ENCODE measurements at regions not wholly inside any gene's neighbourhood (a gene's known extent, or its start where the extent isn't known, plus 50 kb on each side); places are given as distances from the start of the nearest gene placed in this dataset.

DNA sequence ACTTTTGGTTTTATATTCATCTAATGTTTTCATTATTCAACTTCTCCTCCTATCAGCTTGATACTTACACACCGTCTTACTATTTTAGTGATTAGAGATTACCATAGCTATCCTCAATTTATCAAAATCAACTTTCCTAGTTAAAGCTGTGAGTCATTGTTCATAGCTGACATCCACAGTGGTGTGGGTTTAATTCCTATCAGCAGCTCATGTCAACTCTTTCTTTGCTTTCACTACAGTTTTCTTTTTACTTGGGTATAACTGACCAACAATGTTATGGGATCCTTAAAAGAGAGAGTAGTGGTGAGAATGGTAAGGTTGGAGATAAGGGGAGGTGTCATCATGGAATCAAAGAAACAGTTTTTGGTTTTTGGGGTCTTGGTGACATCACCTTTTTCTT, 112.7 kb downstream of the NFKBIZ start:
- H3K23ac ChIP-seq (ENCODE audit: low read length in 2 of 2) = no peak overlapping the region
- no peaks in the 10 kb centered on the region for H3K36me3 ChIP-seq (ENCODE audit: control insufficient read depth in 1 of 2, insufficient read depth in 2 of 2, low read depth in 1 of 2, low read length in 2 of 2)
- no peak overlapping the region for H3K18ac ChIP-seq (ENCODE audit: low read depth in 1 of 2, low read length in 2 of 2)
- H3K27me3 ChIP-seq (ENCODE audit: control insufficient read depth in 1 of 2, insufficient read depth in 1 of 2, low read length in 2 of 2) = no peaks in the 10 kb centered on the region
- H3K9me3 ChIP-seq (ENCODE audit: control insufficient read depth, low read length) = peaks cover 6% of the 10 kb centered on the region
- H2BK15ac ChIP-seq (ENCODE audit: low read depth, poor library complexity, severe bottlenecking) = no peak overlapping the region
- WGBS = no CpG with 5 or more reads among the region's 1 CpG
- no peak overlapping the region for H3K14ac ChIP-seq (ENCODE audit: low read length in 2 of 2)
- H2BK12ac ChIP-seq (ENCODE audit: low read length in 2 of 2) = no peak overlapping the region
- peak; percentile 23 for DNase-seq
- no peak overlapping the region for H2AK5ac ChIP-seq (ENCODE audit: low read length, severe bottlenecking)
- no peak overlapping the region for H2BK120ac ChIP-seq (ENCODE audit: low read depth, low read length)
- no peak overlapping the region for H3K27ac ChIP-seq (ENCODE audit: low read length, poor library complexity, severe bottlenecking)
- no peak overlapping the region for H2AFZ ChIP-seq (ENCODE audit: low read depth, low read length)
- no peak overlapping the region for H3K4ac ChIP-seq (ENCODE audit: low read depth in 1 of 2, low read length in 2 of 2)
- peaks cover 1% of the 10 kb centered on the region for H3K4me1 ChIP-seq (ENCODE audit: control insufficient read depth, insufficient read depth, low read depth, low read length)
- H3K9ac ChIP-seq (ENCODE audit: low read length) = no peak overlapping the region
- no peak overlapping the region for H2BK5ac ChIP-seq (ENCODE audit: low read depth, low read length, poor library complexity, severe bottlenecking)
- no peak overlapping the region for H4K91ac ChIP-seq (ENCODE audit: low read length)
- no peaks in the 10 kb centered on the region for H3K79me1 ChIP-seq (replicated peaks; ENCODE audit: low read length, poor library complexity, severe bottlenecking)
- H3K4me2 ChIP-seq (ENCODE audit: low read length, poor library complexity, severe bottlenecking) = no peak overlapping the region
- no peak overlapping the region for H3K4me3 ChIP-seq (ENCODE audit: insufficient read depth in 1 of 2, low read depth in 1 of 2, low read length in 2 of 2)
- no peak overlapping the region for H4K8ac ChIP-seq (ENCODE audit: low read length)

- H3K79me1 ChIP-seq (replicated peaks; ENCODE audit: low read length, poor library complexity, severe bottlenecking) = no peaks in the 10 kb centered on the region
- no peak overlapping the region for H3K4me3 ChIP-seq (ENCODE audit: insufficient read depth in 1 of 2, low read depth in 1 of 2, low read length in 2 of 2)
- H2AFZ ChIP-seq (ENCODE audit: low read depth, low read length) = no peak overlapping the region
- no peak overlapping the region for H2BK15ac ChIP-seq (ENCODE audit: low read depth, poor library complexity, severe bottlenecking)
- no peak overlapping the region for H2BK12ac ChIP-seq (ENCODE audit: low read length in 2 of 2)
- H3K27ac ChIP-seq (ENCODE audit: low read length, poor library complexity, severe bottlenecking) = no peak overlapping the region
- H3K27me3 ChIP-seq (ENCODE audit: control insufficient read depth in 1 of 2, insufficient read depth in 1 of 2, low read length in 2 of 2) = no peaks in the 10 kb centered on the region
- no peak overlapping the region for H3K18ac ChIP-seq (ENCODE audit: low read depth in 1 of 2, low read length in 2 of 2)
- WGBS = 97% methylated on average over 2 of the region's 3 CpGs
- no peaks in the 10 kb centered on the region for H3K36me3 ChIP-seq (ENCODE audit: control insufficient read depth in 1 of 2, insufficient read depth in 2 of 2, low read depth in 1 of 2, low read length in 2 of 2)
- H4K8ac ChIP-seq (ENCODE audit: low read length) = no peak overlapping the region
- H4K91ac ChIP-seq (ENCODE audit: low read length) = no peak overlapping the region
- no peak overlapping the region for H3K14ac ChIP-seq (ENCODE audit: low read length in 2 of 2)
- peak; percentile 41 for DNase-seq
- H3K4me1 ChIP-seq (ENCODE audit: control insufficient read depth, insufficient read depth, low read depth, low read length) = peaks cover 1% of the 10 kb centered on the region
- H2AK5ac ChIP-seq (ENCODE audit: low read length, severe bottlenecking) = no peak overlapping the region
- no peak overlapping the region for H3K23ac ChIP-seq (ENCODE audit: low read length in 2 of 2)
- H3K9me3 ChIP-seq (ENCODE audit: control insufficient read depth, low read length) = peaks cover 6% of the 10 kb centered on the region
- H2BK5ac ChIP-seq (ENCODE audit: low read depth, low read length, poor library complexity, severe bottlenecking) = no peak overlapping the region
- H2BK120ac ChIP-seq (ENCODE audit: low read depth, low read length) = no peak overlapping the region
- no peak overlapping the region for H3K4ac ChIP-seq (ENCODE audit: low read depth in 1 of 2, low read length in 2 of 2)
- H3K9ac ChIP-seq (ENCODE audit: low read length) = peak overlapping the region; percentile 13
- no peak overlapping the region for H3K4me2 ChIP-seq (ENCODE audit: low read length, poor library complexity, severe bottlenecking)
Measured at GRCh38 chr3:101963902-101964362, 114.6 kb downstream of the NFKBIZ start.

DNA sequence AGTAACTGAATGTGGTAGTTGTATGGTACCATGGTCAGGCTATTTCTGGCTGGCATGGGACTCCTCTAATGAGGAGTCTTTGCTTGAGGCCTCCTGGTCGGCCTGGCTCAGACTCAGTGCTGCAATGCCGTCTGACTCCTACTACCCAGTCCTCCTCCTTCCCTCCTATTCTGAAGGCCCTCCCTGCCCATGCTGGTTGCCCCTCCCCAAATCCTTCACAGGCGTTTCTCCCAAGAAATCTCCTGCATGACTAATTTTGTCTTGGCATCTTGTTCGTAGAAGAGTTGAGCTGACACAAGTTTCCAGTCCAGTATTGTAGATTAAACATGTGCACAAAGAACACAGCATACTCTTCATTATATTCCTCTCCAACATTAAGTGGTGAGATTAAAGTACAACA, 115.5 kb downstream of the NFKBIZ start:
- no peak overlapping the region for H3K4me3 ChIP-seq (ENCODE audit: insufficient read depth in 1 of 2, low read depth in 1 of 2, low read length in 2 of 2)
- no peak overlapping the region for H2AFZ ChIP-seq (ENCODE audit: low read depth, low read length)
- WGBS = 90% methylated on average over 3 of the region's 4 CpGs
- DNase-seq = no peak
- no peak overlapping the region for H4K91ac ChIP-seq (ENCODE audit: low read length)
- no peak overlapping the region for H2BK5ac ChIP-seq (ENCODE audit: low read depth, low read length, poor library complexity, severe bottlenecking)
- H4K8ac ChIP-seq (ENCODE audit: low read length) = no peak overlapping the region
- no peak overlapping the region for H3K23ac ChIP-seq (ENCODE audit: low read length in 2 of 2)
- no peak overlapping the region for H3K27ac ChIP-seq (ENCODE audit: low read length, poor library complexity, severe bottlenecking)
- peaks cover 1% of the 10 kb centered on the region for H3K4me1 ChIP-seq (ENCODE audit: control insufficient read depth, insufficient read depth, low read depth, low read length)
- H3K79me1 ChIP-seq (replicated peaks; ENCODE audit: low read length, poor library complexity, severe bottlenecking) = no peaks in the 10 kb centered on the region
- no peak overlapping the region for H3K4ac ChIP-seq (ENCODE audit: low read depth in 1 of 2, low read length in 2 of 2)
- H2BK120ac ChIP-seq (ENCODE audit: low read depth, low read length) = no peak overlapping the region
- no peak overlapping the region for H3K18ac ChIP-seq (ENCODE audit: low read depth in 1 of 2, low read length in 2 of 2)
- H2AK5ac ChIP-seq (ENCODE audit: low read length, severe bottlenecking) = no peak overlapping the region
- no peak overlapping the region for H3K4me2 ChIP-seq (ENCODE audit: low read length, poor library complexity, severe bottlenecking)
- no peaks in the 10 kb centered on the region for H3K27me3 ChIP-seq (ENCODE audit: control insufficient read depth in 1 of 2, insufficient read depth in 1 of 2, low read length in 2 of 2)
- H3K14ac ChIP-seq (ENCODE audit: low read length in 2 of 2) = no peak overlapping the region
- H3K9ac ChIP-seq (ENCODE audit: low read length) = no peak overlapping the region
- no peak overlapping the region for H2BK15ac ChIP-seq (ENCODE audit: low read depth, poor library complexity, severe bottlenecking)
- H3K9me3 ChIP-seq (ENCODE audit: control insufficient read depth, low read length) = peaks cover 6% of the 10 kb centered on the region
- no peaks in the 10 kb centered on the region for H3K36me3 ChIP-seq (ENCODE audit: control insufficient read depth in 1 of 2, insufficient read depth in 2 of 2, low read depth in 1 of 2, low read length in 2 of 2)
- no peak overlapping the region for H2BK12ac ChIP-seq (ENCODE audit: low read length in 2 of 2)

DNA sequence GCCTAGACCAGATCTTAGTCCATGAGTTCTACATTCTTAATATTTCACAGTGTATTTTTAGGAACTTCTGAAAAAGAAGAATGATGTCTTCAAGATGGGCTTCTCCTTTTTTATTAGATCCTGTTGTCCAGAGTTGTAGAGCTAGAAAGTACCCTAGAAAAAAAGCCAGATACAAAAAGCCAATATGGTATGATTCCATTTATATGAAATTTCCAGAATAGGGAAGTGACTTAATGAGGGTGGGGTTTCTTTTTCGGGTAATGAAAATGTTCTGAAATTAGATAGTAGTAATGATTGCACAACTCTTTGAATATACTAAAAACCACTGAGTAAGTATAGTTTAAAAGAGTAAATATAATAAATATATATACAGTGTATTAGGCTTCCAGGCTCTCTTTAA, 116.9 kb downstream of the NFKBIZ start:
- H3K9me3 ChIP-seq (ENCODE audit: control insufficient read depth, low read length) = no peaks in the 10 kb centered on the region
- no peak overlapping the region for H2BK5ac ChIP-seq (ENCODE audit: low read depth, low read length, poor library complexity, severe bottlenecking)
- H2BK12ac ChIP-seq (ENCODE audit: low read length in 2 of 2) = no peak overlapping the region
- WGBS = no CpG with 5 or more reads among the region's 1 CpG
- no peak overlapping the region for H2BK15ac ChIP-seq (ENCODE audit: low read depth, poor library complexity, severe bottlenecking)
- no peak overlapping the region for H3K9ac ChIP-seq (ENCODE audit: low read length)
- H4K8ac ChIP-seq (ENCODE audit: low read length) = no peak overlapping the region
- no peak overlapping the region for H3K14ac ChIP-seq (ENCODE audit: low read length in 2 of 2)
- H3K4me1 ChIP-seq (ENCODE audit: control insufficient read depth, insufficient read depth, low read depth, low read length) = peaks cover 1% of the 10 kb centered on the region
- no peak overlapping the region for H3K4me3 ChIP-seq (ENCODE audit: insufficient read depth in 1 of 2, low read depth in 1 of 2, low read length in 2 of 2)
- no peak overlapping the region for H2AK5ac ChIP-seq (ENCODE audit: low read length, severe bottlenecking)
- no peaks in the 10 kb centered on the region for H3K79me1 ChIP-seq (replicated peaks; ENCODE audit: low read length, poor library complexity, severe bottlenecking)
- no peak overlapping the region for H2BK120ac ChIP-seq (ENCODE audit: low read depth, low read length)
- H3K27me3 ChIP-seq (ENCODE audit: control insufficient read depth in 1 of 2, insufficient read depth in 1 of 2, low read length in 2 of 2) = no peaks in the 10 kb centered on the region
- H4K91ac ChIP-seq (ENCODE audit: low read length) = no peak overlapping the region
- DNase-seq = no peak
- no peaks in the 10 kb centered on the region for H3K36me3 ChIP-seq (ENCODE audit: control insufficient read depth in 1 of 2, insufficient read depth in 2 of 2, low read depth in 1 of 2, low read length in 2 of 2)
- H3K4me2 ChIP-seq (ENCODE audit: low read length, poor library complexity, severe bottlenecking) = no peak overlapping the region
- H3K4ac ChIP-seq (ENCODE audit: low read depth in 1 of 2, low read length in 2 of 2) = no peak overlapping the region
- H3K23ac ChIP-seq (ENCODE audit: low read length in 2 of 2) = no peak overlapping the region
- no peak overlapping the region for H3K18ac ChIP-seq (ENCODE audit: low read depth in 1 of 2, low read length in 2 of 2)
- H3K27ac ChIP-seq (ENCODE audit: low read length, poor library complexity, severe bottlenecking) = no peak overlapping the region
- H2AFZ ChIP-seq (ENCODE audit: low read depth, low read length) = no peak overlapping the region

Data from mesenchymal stem cell (in vitro differentiated cells and primary cell).